Adrenal gland (tissue), 5 donors: ENCODE measurements at regions not wholly inside any gene's neighbourhood (a gene's known extent, or its start where the extent isn't known, plus 50 kb on each side); places are given as distances from the start of the nearest gene placed in this dataset.

Source experiments
- POLR2A ChIP-seq, 2 donors: fragments of 450-650 bp; IDR thresholded peaks; one replicate each; pipeline ENCODE4 v1.6.1; 2017; ENCODE audit warnings: antibody characterized with exemption in 2 of 2, mild to moderate bottlenecking in 2 of 2, moderate library complexity in 1 of 2
- TF ChIP-seq, protein P1 (sequence below), 6 experiments: fragments of 450-650 bp in 4 of 6; fragments of 200-600 bp in 2 of 6; sonication (generic) in 1 of 6; IDR thresholded peaks; 1 replicate in 5 of 6; 2 replicates in 1 of 6; pipeline versions ENCODE4 v1.5.1 to v1.8.0; 2016 to 2021; ENCODE audit warnings: antibody characterized with exemption in 6 of 6, mild to moderate bottlenecking in 2 of 6, moderate library complexity in 1 of 6
- donor health status: DM: no; HTN: no; CAD: no.

- no peak for TF ChIP-seq POLR2A (IDR thresholded peaks at IDR 0.05)
- TF ChIP-seq, protein P1, sequence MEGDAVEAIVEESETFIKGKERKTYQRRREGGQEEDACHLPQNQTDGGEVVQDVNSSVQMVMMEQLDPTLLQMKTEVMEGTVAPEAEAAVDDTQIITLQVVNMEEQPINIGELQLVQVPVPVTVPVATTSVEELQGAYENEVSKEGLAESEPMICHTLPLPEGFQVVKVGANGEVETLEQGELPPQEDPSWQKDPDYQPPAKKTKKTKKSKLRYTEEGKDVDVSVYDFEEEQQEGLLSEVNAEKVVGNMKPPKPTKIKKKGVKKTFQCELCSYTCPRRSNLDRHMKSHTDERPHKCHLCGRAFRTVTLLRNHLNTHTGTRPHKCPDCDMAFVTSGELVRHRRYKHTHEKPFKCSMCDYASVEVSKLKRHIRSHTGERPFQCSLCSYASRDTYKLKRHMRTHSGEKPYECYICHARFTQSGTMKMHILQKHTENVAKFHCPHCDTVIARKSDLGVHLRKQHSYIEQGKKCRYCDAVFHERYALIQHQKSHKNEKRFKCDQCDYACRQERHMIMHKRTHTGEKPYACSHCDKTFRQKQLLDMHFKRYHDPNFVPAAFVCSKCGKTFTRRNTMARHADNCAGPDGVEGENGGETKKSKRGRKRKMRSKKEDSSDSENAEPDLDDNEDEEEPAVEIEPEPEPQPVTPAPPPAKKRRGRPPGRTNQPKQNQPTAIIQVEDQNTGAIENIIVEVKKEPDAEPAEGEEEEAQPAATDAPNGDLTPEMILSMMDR (IDR thresholded peaks at IDR 0.05), result no peak
These were observed 51.6 kb upstream of the PDLIM5 start for GRCh38 chr4:94400191-94400590.
